ENCODE measurements at regions not wholly inside any gene's neighbourhood (a gene's known extent, or its start where the extent isn't known, plus 50 kb on each side); places are given as distances from the start of the nearest gene placed in this dataset.

DNA sequence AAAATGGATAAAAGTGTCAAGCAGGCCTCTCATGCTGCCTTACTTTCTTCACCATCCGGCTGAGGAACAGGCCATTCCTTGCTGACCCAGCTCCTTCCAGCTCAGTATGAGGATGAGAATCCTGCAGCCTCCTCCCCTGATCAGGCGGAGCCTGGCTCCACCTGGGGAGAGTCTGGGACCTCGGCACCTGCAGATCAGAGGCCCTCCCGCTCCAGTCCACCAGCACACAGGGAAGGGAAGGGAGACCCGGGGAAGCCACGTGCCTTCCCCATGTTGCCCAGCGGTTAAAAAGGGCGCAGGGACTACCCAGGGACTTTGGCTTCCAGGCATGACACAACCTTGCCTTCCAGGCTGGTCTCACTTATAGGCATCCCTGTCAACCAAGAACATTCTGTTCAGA, 172.0 kb downstream of the NDUFA10 start:
- TF ChIP-seq, protein P1, sequence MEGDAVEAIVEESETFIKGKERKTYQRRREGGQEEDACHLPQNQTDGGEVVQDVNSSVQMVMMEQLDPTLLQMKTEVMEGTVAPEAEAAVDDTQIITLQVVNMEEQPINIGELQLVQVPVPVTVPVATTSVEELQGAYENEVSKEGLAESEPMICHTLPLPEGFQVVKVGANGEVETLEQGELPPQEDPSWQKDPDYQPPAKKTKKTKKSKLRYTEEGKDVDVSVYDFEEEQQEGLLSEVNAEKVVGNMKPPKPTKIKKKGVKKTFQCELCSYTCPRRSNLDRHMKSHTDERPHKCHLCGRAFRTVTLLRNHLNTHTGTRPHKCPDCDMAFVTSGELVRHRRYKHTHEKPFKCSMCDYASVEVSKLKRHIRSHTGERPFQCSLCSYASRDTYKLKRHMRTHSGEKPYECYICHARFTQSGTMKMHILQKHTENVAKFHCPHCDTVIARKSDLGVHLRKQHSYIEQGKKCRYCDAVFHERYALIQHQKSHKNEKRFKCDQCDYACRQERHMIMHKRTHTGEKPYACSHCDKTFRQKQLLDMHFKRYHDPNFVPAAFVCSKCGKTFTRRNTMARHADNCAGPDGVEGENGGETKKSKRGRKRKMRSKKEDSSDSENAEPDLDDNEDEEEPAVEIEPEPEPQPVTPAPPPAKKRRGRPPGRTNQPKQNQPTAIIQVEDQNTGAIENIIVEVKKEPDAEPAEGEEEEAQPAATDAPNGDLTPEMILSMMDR (IDR thresholded peaks at IDR 0.05; ENCODE audit: low read length): no peak
- TF ChIP-seq EZH2 (IDR thresholded peaks at IDR 0.05; ENCODE audit: borderline replicate concordance, low read length): no peak

Data from OCI-LY1 (cell line).